Activated B cell treated with CpG ODN at 0.5 μM for 24 hours (primary cell): ENCODE measurements at regions not wholly inside any gene's neighbourhood (a gene's known extent, or its start where the extent isn't known, plus 50 kb on each side); places are given as distances from the start of the nearest gene placed in this dataset.

Experiments used
- ATAC-seq: fragments of 200-7000 bp; cut with Tn5 transposase; one replicate; pipeline ENCODE4 v1.10.0; 2021; ENCODE audit warnings: low read depth, mild to moderate bottlenecking, moderate library complexity
- CTCF ChIA-PET: fragments of 350-600 bp; sonication (Branson Sonifier 250); formaldehyde crosslinking; loops from one replicate; lab custom pipeline; 2021; ENCODE audit warnings: antibody characterized with exemption; lab: Charles Lee
- POLR2A ChIA-PET: fragments of 350-600 bp; sonication (Branson Sonifier 250); formaldehyde crosslinking; loops from one replicate; lab custom pipeline; 2021; ENCODE audit warnings: antibody characterized with exemption; lab: Charles Lee
- DNase-seq: peaks from one replicate; pipeline ENCODE4 v3.0.0; 2022
- H3K27ac Mint-ChIP-seq: one replicate; pipeline ENCODE4 v1.8.0; 2020; ENCODE audit warnings: mixed read lengths
- H3K27me3 Mint-ChIP-seq: one replicate; pipeline ENCODE4 v1.8.0; 2021; ENCODE audit warnings: mixed read lengths
- H3K36me3 Mint-ChIP-seq: one replicate; pipeline ENCODE4 v1.8.0; 2021; ENCODE audit warnings: low read depth, mixed read lengths
- H3K4me1 Mint-ChIP-seq: one replicate; pipeline ENCODE4 v1.8.0; 2021; ENCODE audit warnings: mixed read lengths
- H3K4me3 Mint-ChIP-seq: one replicate; pipeline ENCODE4 v1.8.0; 2020; ENCODE audit warnings: mild to moderate bottlenecking, mixed read lengths
- H3K9me3 Mint-ChIP-seq: one replicate; pipeline ENCODE4 v1.8.0; 2020; ENCODE audit warnings: mixed read lengths
- intact Hi-C: fragments of 100-400 bp; cut with micrococcal nuclease; formaldehyde crosslinking; loops from one replicate; pipeline ENCODE4 v1.15.1; 2024
- TF ChIP-seq, protein P1 (sequence below): fragments of 200-600 bp; IDR thresholded peaks from one replicate; pipeline ENCODE4 v1.8.0; 2022; ENCODE audit warnings: antibody characterized with exemption, mild to moderate bottlenecking

DNA sequence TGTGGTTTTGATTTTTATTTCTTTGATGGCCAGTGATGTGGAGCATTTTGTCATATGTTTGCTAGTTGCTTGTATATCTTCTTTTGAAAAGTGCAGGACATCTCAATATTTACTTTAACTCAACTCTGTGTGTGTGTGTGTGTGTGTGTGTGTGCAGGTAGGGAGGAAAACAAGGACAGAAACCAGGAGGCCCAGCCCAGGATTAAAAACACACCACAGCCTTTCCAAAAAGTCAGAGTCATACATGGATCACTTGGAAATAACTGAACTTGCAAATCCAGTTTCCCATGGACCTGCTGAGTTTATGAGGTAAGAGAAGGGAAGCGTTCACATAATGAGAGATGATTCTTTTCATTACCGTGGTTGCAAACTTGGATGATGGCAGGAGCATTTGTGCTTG lies 189.9 kb upstream of the LYZL1 start:
- H3K27ac Mint-ChIP-seq: no peak overlapping the region
- H3K9me3 Mint-ChIP-seq: peaks cover 6% of the 10 kb centered on the region
- H3K4me3 Mint-ChIP-seq: no peak overlapping the region
- POLR2A ChIA-PET: no interaction called here
- intact Hi-C loops: no loop called here
- H3K4me1 Mint-ChIP-seq: no peaks in the 10 kb centered on the region
- no peaks in the 10 kb centered on the region for H3K27me3 Mint-ChIP-seq
- no peak for ATAC-seq
- TF ChIP-seq, protein P1, sequence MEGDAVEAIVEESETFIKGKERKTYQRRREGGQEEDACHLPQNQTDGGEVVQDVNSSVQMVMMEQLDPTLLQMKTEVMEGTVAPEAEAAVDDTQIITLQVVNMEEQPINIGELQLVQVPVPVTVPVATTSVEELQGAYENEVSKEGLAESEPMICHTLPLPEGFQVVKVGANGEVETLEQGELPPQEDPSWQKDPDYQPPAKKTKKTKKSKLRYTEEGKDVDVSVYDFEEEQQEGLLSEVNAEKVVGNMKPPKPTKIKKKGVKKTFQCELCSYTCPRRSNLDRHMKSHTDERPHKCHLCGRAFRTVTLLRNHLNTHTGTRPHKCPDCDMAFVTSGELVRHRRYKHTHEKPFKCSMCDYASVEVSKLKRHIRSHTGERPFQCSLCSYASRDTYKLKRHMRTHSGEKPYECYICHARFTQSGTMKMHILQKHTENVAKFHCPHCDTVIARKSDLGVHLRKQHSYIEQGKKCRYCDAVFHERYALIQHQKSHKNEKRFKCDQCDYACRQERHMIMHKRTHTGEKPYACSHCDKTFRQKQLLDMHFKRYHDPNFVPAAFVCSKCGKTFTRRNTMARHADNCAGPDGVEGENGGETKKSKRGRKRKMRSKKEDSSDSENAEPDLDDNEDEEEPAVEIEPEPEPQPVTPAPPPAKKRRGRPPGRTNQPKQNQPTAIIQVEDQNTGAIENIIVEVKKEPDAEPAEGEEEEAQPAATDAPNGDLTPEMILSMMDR: no peak
- CTCF ChIA-PET: no interaction called here
- H3K36me3 Mint-ChIP-seq: no peaks in the 10 kb centered on the region
- DNase-seq: no peak

DNA sequence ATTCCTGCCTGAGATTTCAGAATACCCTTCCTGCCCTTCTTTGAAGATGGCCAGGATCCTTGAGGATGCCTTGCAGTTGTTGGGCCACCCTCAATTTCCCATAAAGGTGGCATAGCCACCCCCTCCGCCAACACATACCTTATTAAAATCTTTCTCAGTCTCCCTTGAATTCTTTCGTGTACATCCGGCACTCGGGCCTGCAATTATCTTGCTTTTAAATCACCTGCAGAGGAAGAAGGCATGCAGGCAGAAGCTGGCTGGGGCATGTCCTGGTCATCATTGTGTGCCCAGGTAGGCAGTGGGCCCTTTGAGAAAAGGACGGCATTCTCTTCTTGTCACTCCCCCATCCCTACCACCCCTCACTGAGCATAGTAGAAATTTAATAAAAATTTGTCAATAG lies 189.5 kb upstream of the LYZL1 start:
- Mint-ChIP-seq H3K4me3 (no peak overlapping the region), H3K4me1 (no peaks in the 10 kb centered on the region), H3K36me3 (no peaks in the 10 kb centered on the region), H3K27me3 (no peaks in the 10 kb centered on the region), H3K27ac (no peak overlapping the region), H3K9me3 (peaks cover 6% of the 10 kb centered on the region)
- intact Hi-C loops: no loop called here
- TF ChIP-seq, protein P1: no peak
- ATAC-seq (no peak), DNase-seq (no peak)
- POLR2A ChIA-PET: no interaction called here
- CTCF ChIA-PET: no interaction called here

DNA sequence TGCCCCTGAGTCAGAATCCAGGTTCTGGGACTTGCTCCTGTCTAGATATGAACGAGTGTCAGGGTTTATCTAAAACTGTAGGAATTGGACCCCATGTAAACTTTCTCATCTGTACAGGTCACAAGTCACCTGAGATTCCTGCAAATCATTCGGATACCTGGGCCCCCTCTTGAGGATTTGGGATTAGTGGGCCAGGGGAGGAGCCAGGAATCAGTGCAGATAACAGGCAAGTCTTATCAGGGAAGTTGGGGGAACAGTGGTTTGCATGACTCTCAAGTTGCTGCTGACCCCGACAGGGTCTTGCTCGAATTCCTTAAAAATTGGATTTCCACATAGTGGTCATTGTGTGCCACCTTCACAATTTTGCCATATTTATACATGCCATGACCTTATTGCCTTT lies 188.4 kb upstream of the LYZL1 start:
- TF ChIP-seq, protein P1: no peak
- POLR2A ChIA-PET: no interaction called here
- H3K27ac Mint-ChIP-seq: no peak overlapping the region
- H3K36me3 Mint-ChIP-seq: no peaks in the 10 kb centered on the region
- peaks cover 6% of the 10 kb centered on the region for H3K9me3 Mint-ChIP-seq
- CTCF ChIA-PET: no interaction called here
- no peak for ATAC-seq
- no peak overlapping the region for H3K4me3 Mint-ChIP-seq
- intact Hi-C loops: no loop called here
- no peaks in the 10 kb centered on the region for H3K27me3 Mint-ChIP-seq
- no peaks in the 10 kb centered on the region for H3K4me1 Mint-ChIP-seq
- no peak for DNase-seq

DNA sequence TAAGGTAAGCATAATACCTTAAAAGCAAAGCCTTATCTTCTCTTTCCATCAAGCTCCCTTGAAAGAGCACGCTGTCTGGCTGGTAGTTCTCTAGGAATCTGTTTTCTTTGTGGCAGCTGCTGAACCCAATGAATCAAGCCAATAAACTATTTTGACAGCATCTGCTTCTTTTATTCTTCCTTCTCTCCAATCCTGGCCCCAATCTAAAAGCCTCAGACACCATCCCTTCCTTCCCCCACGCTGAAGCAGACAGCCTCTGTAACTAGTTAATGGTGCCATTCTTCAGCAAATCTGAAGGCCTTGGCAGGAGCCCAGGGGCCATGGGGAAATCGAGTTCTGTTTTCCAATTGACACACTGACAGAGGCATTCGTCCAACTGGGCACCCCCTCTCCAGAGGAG lies 186.6 kb upstream of the LYZL1 start:
- POLR2A ChIA-PET: no interaction called here
- TF ChIP-seq, protein P1: no peak
- no peak overlapping the region for H3K4me3 Mint-ChIP-seq
- peaks cover 6% of the 10 kb centered on the region for H3K9me3 Mint-ChIP-seq
- ATAC-seq: no peak
- no peaks in the 10 kb centered on the region for H3K27me3 Mint-ChIP-seq
- no peak for DNase-seq
- no peak overlapping the region for H3K27ac Mint-ChIP-seq
- H3K36me3 Mint-ChIP-seq: no peaks in the 10 kb centered on the region
- no peaks in the 10 kb centered on the region for H3K4me1 Mint-ChIP-seq
- CTCF ChIA-PET: no interaction called here
- intact Hi-C loops: no loop called here

DNA sequence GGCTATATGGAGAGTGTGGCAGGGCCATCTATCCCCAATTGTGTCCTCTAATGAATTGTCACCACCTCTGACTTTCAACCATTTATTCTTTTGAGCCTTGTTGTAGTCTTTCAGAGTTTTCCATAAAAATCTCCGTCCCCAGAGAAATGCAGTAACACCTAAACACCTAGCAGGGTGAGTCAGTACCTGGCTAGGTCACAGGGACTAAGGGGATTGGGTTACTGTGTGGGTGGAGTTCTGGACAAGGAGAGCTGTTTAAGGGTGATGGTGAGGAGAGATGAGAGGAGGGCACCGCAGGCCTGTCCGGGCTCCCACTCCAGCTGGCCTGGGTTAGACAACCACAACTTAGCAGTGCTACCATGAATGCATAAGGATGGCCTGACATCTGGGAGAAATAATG lies 186.2 kb upstream of the LYZL1 start:
- no peaks in the 10 kb centered on the region for H3K36me3 Mint-ChIP-seq
- intact Hi-C loops: no loop called here
- ChIA-PET POLR2A (no interaction called here), CTCF (no interaction called here)
- no peaks in the 10 kb centered on the region for H3K4me1 Mint-ChIP-seq
- no peak overlapping the region for H3K27ac Mint-ChIP-seq
- no peaks in the 10 kb centered on the region for H3K27me3 Mint-ChIP-seq
- no peak for ATAC-seq
- no peak for DNase-seq
- TF ChIP-seq, protein P1: no peak
- peaks cover 6% of the 10 kb centered on the region for H3K9me3 Mint-ChIP-seq
- no peak overlapping the region for H3K4me3 Mint-ChIP-seq
